DMS114 treated with DMSO at 0.1 percent for 48 hours (cell line): ENCODE measurements at regions not wholly inside any gene's neighbourhood (a gene's known extent, or its start where the extent isn't known, plus 50 kb on each side); places are given as distances from the start of the nearest gene placed in this dataset.

Source experiments
- DNase-seq: peaks from one replicate; lab custom pipeline; 2025; ENCODE audit not compliant: unreplicated experiment; lab: John Stamatoyannopoulos, UW

DNA sequence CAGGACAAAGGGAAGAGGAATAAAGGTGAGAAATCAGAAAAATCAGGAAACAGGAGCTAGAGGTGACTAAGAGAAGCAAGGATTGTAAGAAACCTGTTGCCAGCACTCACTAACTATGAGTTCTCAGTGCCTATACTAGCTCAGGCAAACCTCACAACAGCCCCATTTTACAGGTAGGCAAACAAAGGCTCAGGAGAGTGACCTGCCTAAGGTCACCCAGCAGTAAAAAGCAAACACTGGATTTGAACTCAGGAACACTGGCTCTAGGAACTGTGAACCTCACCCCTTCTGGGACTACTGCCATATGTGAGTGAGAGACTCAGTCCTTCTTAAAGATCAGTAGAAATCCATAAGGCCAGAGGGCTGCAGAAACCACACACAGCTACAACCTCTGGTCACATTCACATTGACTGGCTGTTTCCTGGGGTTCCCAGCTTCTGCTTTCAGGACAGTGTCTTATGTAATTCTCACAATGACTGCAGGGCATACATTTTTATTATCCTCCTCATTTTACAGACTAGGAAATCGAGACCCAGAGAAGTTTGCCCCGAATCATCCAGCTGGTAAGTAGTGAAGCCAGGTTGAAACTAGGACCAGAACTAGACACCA, 80.7 kb upstream of the MAFB start:
- no peak for DNase-seq

DNA sequence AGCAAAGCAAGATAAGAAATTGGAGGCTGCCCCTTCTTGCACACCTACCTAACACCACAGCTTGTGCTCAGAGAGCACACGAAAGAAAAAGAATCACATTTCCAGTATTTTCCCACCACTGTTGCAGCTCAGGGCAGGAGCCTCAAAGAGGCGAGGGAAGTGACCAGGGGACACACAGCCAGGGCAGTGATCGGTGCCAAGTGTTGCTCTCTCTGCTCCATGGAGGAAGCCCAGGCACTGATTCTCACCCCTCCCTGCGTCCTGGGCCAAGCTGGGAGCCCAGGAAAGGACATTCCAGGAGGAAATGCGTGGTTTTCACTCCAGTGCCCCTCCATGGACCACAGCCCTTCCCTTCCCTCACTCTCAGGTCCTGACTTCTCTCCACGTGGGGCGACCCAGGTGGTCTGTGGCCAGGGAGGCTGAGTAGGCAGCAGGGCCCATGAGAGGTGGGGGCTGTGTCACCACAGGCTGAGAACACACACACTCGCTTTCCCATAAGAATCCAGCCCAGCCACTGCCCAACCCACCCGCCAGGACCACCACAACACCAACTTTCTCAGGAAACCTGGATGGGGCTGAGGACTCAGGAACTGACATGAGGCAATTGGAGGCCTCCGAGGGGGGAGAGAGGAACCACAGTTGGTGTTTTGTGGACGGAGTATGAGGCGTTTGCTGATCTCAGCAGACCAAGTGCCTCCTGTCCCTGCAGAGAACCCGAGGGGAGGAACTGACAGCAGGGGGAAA, 81.7 kb upstream of the MAFB start:
- no peak for DNase-seq

DNA sequence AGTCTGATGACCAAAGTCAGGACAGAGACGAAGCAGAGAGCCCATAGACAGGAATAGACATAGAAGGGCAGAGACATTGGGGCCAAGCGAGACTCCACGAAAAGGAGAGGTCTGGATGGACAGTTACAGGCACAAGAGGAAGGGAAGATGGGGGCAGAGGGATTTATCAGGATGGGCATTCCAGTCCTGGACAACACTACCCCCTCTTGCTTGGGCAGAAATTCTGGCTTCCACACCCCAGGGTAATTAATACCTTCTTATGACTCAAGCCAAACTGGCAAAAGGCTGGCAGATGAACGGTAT, 82.2 kb upstream of the MAFB start:
- no peak for DNase-seq

DNA sequence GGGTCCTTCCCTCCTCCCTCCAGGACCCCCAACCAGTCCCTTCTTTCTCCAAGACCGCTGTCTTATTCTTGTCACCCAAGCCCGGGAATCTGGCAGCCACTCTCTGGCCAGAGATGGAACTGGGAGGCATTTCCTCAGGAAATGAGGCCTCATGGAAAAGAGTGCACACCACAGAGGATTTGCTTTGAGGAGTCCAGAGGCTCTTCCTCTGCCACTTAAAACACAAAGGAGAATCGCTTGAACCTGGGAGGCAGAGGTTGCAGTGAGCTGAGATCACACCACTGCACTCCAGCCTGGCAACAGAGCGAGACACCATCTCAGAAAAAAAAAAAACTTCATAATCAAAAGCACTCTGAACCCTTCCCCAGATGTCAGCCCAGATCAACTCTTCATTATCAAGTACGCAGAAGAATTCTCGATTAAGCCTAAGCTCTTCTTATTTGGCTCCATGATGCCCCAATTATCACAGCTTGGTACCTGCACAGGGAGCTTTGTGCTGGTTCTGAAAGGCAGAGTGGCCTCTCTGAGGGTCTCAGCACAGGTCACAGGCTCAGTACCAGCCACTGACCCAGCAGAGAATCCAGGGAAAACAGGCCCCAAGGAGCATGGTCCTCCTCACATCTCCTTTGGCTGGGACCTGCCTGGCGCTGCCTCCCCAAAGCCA, 82.9 kb upstream of the MAFB start:
- DNase-seq: no peak

DNA sequence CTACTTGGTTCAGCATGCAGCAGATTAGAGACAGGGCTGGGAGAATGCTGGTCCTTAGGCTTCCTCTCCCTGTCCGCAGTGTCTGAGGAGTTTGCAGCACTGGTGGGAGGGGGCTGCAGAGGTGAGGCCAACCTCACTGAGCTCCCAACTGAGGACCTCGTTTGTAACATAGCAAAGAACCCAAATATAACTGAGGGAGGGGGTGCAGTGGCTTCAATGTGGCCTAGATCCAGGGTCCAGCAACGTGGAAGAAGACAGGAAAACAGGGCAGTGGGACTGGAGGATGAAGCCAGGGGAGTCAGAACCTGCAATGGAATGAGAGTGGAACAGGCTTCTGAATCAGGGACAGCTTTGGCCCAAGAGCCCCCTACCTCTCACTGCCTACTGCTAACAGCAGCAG, 84.3 kb upstream of the MAFB start:
- no peak for DNase-seq

DNA sequence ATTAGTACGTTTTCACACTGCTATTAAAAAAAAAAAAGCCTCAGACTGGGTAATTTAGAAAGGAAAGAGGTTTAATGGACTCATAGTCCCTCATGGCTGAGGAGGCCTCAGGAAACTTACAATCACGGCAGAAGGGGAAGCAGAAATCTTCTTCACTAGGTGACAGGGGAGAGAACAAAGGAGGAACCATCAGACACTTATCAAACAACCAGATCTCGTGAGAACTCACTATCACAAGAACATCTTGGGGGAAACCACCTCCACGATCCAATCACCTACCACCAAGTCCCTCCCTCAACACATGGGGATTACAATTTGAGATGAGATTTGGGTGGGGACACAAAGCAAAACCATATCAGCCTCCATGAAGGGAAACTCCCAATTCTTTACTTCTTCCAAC, 85.2 kb upstream of the MAFB start:
- no peak for DNase-seq

DNA sequence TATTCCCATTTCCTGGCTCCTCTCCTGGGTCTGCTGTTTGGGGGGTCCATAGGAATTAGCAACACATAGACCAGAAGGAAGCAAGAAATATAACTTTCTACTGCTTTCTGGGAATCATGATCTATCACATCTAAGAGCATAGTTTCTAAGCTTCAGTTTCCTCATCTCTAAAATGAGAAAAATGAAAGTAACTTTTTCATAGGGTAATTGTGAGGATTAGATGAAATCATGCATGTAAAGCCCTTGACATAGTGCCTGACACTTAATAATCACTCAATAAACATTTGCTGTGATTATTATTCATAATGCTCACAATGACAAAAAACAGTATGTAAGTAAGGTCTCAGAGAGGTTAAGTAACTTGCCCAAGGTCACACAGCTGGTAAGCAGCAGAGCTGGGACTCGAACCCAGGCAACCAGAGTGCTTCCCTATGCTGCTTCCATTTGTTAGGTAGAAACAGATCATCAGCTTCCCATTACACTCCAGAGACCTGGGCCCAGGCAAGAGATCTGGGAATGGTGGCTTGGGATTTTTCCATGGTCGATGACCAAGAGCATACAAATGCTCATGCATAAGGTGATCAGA, 86.6 kb upstream of the MAFB start:
- no peak for DNase-seq

DNA sequence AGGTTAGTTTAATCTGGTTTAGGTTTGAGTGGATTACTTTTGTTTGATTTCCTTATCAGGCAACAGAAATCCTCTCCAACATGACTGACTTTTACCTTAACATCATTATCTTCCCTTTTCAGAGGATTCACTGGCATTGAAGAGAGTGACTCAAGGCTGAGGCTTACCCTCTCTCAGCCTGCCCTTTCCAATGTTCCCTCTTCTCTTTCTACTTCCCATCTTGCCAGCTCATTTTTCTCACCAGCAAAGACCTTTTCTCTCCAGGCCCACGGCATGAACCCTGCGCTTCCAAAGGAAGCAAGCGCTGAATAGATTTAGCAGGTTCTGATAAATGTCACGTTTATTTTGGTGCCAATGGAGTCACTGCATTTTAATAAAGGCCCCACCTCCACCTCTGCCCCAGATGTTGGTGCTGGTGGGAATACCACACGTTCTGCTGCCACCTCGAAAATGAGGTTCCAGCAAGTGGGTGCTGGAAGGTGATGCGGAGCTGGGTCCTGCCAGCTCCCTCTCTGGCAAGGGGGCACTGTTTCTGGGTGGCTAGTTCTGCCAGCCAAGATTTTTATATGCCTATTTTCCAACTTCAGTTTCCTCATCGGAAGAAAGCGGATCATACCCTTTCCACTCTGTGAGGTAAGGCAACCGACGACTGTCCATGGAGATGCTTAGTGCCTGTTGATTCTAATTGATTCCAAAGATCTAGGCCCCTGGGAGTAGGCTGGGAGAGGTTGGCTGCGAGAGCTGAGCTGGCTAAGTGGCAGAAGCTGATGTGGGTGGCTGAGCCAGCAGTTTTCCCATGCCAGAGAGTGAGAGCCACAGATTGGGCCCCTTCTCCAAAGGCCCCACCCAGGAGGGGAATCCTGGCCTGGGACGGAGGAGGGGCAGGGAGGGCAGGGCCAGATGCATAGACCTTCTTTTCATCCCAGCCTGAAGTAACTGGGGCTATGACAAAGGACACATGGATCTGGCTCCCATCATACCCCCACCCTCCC, 87.7 kb upstream of the MAFB start:
- no peak for DNase-seq

DNA sequence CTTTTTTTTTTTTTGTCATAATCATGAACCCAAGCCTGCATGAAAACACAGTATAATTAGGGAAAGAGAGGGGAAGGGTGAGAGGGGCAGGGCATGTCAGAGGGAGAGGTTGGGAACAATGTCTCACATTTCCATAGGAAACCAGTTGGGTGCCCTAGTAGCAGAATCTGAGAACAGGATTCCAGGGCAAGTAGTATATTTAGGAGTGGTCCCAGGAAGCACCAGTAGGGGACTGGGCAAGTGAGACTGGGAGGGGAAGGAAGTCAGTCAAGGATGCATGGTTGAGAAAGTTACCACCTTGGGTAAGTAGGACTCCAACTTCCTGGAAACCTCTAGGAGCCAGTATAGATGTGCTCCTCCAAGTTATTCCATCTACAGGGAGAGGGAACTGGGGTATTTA, 88.6 kb upstream of the MAFB start:
- no peak for DNase-seq

DNA sequence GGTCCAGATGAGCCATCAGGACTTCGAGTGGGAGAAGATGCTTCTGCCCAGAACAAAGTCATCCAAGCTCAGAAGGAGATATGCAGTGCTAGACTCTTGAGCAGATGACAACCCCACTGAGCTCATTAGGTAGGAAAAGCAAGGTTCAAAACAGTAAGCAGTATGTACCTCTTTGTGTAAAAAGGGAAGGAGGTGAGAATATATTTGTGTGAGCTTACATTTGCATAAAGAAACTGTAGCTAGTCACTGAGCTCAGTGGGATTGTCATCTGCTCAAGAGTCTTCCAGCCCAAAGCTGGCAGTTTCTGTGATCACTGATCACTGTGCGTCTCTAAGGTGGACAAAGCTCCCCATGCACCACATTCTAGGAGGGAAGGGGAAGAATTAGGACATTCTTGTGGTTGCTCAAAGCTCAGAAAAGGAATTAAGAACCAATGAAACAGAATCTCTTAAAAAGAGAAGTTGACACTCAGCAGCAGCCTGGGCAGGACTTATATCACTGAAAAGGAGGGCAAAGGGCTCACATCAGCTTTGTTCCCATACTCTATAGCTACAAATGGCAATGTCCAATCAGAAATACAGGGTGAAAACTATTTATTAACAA, 90.0 kb upstream of the MAFB start:
- DNase-seq: no peak

DNA sequence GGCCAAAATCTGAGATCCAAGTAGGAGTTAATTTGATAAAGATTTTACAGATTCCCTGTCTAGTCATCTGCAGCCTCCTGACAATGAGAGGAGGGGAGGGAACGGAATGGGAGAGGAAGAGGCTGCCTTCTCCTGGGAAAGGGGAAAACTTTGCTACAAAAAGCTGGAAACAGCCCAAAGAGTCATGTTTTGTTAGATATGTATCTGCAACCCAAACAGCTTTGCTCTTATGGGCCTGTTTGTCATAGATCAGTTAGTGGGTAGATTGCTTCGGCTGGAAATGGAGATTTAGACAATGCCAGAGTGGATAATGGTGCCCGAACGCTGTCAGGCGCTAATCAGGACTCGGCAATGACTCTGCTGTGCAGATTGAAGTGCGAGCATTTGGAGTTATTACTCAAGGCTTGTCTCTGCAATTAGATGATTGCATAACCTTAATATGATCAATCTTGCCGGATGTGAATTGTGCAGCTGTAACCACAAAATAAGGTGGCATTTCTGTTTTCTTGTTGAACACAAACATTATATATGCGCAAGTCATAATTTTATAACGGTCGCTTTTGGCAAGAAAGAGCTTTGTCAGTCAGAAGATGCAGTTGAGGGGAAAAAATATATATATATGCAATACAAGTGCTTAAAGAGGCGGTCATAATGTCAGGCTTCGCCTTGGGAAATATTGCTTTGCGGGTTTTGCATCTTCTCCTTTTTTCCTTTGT, 92.4 kb upstream of the MAFB start:
- no peak for DNase-seq

DNA sequence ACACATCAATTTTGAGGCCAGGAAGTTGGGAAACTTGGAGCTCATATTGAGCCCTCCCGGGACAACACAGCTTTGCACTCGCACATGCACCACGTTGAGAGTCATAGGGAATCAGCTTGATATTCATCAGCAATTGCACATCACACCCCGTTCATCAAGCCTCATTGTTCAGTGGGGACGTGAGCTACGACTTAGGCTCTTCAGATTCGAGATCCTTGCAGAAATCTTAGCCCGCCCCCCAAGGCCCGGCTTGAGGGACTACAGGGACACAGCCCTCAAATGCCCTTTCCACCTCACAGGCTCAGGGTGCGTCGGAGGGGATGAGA, 93.0 kb upstream of the MAFB start:
- DNase-seq: no peak

DNA sequence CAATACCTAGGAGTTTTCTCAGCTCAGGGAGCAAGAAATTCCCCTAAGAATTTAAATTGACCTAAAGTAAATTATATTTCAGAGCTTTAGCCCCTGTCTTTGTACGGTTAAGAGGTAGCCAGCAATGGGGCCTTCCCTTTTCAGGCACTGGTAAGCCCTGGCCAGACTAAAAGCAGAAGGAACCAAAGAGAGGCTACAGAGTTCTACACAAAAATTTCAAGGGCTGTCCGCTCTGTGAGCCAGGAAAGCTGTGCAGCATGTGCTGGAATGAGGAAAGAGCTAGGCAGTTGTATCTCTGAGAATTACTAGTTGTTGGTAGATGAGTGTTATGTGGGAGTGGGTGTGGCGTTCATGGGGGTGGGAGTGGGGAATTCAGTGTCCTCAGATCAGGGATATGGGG, 96.3 kb upstream of the MAFB start:
- DNase-seq: no peak

DNA sequence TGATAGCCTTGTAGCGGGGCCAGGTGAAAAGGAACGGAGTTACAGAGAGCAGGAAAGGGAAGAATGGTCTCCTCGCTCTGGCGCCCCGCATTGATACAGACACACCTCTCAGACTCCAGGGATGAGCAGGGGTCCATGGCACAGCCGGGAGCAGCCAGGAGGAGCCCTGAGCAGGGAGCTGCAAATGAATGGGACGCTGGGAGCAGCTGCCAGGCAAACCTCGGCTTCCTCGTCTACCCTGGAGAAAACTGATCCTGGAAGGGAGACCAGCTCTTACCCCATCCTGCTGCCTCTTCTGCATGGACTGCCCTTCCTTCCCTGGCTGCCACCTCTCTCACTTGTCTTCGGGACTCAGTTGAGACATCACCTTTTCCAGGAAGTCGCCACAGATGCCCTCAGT, 97.3 kb upstream of the MAFB start:
- no peak for DNase-seq

DNA sequence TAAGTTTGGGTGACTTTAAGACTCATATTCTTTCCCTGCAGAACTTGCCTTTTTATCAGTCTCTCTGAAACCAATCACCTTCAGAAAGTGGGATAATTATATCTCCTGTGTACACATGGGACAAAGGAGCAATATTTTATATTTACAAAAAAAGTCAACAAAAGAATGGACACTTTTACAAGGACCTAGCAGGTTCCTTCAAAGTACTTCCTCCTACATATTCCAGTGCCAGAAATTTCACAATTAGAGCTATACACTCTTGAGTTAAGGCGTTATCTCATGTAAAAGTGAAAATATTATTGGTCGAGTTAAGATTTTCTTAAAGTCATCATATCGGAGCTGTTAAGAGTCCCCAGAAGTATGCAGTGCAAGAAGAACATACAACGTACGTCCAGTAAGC, 98.9 kb upstream of the MAFB start:
- DNase-seq: no peak

DNA sequence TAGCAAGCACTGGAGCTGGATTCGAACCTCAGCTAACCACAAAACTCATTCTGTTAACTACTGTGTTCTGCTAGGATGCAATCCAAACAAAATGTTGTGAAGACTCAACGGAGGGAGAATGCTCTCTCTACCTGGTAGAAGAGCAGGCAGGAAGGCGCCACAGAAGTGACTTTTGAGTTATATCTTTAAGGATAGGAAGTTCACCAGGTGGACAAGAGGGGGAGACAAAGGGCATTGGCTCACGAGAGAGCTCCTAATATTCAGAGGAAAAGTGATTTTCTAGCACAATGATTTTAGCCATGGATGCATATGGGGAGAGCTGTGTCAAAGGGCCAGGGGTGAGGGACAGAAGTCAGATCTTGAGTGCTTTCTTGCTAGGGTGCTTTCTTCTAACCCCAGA, 108.4 kb upstream of the MAFB start:
- no peak for DNase-seq

DNA sequence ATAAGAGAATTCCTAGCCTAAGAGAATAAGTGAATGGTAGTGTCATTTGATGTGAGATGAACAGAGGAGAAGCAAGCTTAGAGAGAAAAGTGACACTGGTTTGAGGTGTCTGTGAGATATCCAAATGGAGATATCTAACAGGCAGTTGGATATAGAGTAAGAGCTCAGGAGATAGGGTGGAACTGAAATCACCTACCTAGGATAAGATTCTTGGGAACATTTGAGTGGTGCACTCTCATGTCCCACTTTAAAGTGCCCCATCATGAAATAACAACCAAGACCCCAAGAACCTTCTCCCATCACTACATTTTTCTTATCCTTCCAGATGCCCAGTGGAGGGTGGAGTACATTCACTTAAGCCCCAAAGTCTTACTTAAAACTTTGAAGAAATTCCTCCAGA, 109.0 kb upstream of the MAFB start:
- DNase-seq: no peak

DNA sequence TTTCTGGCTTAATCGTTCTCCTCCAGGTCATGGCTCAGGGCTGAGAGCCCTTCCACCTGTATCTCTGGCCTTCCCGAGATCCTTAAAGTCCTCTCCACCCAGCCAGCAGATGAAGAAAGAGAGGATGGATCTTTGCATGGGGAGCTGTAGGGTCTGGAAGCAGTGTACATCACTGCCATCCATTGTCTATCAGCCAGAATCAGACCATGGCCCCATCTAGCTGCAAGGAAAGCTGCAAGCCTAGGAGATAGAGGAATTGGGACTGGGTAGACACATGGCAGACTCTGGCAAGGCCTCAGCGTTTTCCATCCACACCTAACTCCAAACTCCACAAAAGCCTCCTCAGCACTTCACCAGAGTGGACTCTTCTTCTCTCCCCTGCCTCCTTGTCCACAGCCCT, 113.8 kb upstream of the MAFB start:
- no peak for DNase-seq

DNA sequence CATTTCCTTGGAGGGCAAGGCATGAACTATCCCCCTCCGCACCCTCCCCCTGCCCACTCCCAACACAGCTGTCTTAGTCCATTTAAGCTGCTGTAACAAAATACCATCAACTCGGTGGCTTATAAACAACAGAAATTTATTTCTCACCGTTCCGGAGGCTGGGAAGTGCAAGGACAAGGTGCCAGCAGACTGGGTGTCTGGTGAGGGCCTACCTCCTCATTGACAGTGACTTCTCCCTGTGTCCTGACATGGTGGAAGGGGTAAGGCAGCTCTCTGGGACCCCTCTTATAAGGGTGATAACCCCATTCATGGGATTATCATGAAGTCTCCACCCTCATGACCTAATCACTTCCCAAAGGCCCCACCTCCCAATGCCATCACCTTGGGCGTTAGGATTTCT, 114.3 kb upstream of the MAFB start:
- no peak for DNase-seq

DNA sequence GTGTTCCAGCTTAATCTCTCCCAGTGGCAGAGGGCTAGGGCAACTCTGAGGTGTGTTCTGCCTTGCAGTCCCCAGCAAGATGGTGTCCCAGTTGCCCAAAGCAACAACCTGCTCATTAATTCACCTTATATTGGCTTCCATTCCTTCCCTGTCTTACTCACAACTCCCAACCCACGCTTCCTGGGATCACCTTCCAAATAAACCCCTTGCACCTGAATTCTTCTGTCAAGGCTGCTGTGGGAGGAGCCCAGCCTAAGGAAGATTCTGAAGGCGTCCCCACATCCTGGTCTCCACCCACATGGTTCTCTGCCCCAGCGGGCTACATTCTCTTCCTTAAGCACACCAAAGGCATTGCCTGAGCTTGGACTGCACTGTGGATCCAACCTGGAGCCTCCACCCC, 116.6 kb upstream of the MAFB start:
- no peak for DNase-seq
